ENCODE measurements at regions not wholly inside any gene's neighbourhood (a gene's known extent, or its start where the extent isn't known, plus 50 kb on each side); places are given as distances from the start of the nearest gene placed in this dataset.
A peak's percentile ranks its signal among the peaks of the same experiment; 100 is the strongest.

DNA sequence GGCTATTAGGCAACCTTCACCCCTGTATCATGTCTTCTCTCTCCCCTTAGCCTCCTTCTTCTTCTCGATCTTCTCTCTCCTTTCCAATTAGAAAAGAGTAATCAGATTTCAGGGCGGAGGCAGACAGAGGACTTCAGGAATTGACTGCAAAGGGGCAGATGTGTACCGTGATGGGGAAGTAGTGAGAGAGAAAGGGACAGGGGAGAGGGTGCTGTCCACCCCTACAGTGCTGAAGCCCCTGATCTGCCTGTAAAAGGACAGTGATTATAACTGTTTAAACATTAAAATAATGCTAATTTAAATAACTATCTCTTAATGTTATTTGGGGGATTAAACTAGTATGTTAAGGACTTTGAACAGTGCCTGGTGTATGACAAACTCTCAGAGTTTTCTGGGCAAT, 178.5 kb downstream of the ACTR3 start:
- Histone ChIP-seq H3K4me2 (ENCODE audit: low read depth, low read length) (no peak overlapping the region), H3K9ac (ENCODE audit: low read length) (no peak overlapping the region), H3K9me3 (replicated peaks; ENCODE audit: insufficient read depth, low read length) (no peaks in the 10 kb centered on the region), H3K9me2 (replicated peaks; ENCODE audit: insufficient read depth, low read length) (no peaks in the 10 kb centered on the region), H3K36me3 (replicated peaks; ENCODE audit: insufficient read depth, low read length) (no peaks in the 10 kb centered on the region), H3K27me3 (replicated peaks; ENCODE audit: insufficient read depth, low read length) (no peaks in the 10 kb centered on the region), H3K79me2 (ENCODE audit: low read length) (no peaks in the 10 kb centered on the region), H3K27ac (ENCODE audit: low read length) (no peak overlapping the region), H4K20me1 (ENCODE audit: insufficient read depth, low read length) (no peaks in the 10 kb centered on the region), H3F3A (ENCODE audit: insufficient read depth, low read length) (no peaks in the 10 kb centered on the region), H3K4me3 (ENCODE audit: low read length) (no peak overlapping the region), H3K4me1 (ENCODE audit: low read length) (no peaks in the 10 kb centered on the region), H2AFZ (ENCODE audit: low read length) (no peak overlapping the region)
- peak; percentile 31 for DNase-seq
- no peak for TF ChIP-seq EZH2 (optimal IDR thresholded peaks at IDR 0.05; ENCODE audit: low read depth, low read length)

DNA sequence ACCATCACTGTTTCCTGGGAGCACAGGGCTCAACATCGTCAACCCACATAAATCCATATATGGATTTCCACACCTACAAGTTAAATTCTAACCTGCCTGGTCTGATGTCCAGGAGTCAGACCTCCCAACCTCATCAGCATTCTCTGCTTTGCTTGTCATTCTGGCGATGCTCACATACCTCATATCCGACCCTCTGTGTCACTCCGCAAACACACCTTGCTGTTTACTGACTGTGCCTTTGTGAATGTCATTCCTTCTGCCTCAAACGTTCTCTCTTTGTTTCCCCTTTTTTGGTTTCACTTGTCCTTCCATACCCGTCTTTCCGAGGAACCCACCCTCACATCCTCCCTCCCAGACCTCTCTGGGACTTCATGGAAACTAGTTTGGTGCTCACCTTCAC, 187.1 kb downstream of the ACTR3 start:
- no peak for TF ChIP-seq EZH2phosphoT487 (IDR thresholded peaks at IDR 0.05; ENCODE audit: low read length)
- TF ChIP-seq, protein P1, sequence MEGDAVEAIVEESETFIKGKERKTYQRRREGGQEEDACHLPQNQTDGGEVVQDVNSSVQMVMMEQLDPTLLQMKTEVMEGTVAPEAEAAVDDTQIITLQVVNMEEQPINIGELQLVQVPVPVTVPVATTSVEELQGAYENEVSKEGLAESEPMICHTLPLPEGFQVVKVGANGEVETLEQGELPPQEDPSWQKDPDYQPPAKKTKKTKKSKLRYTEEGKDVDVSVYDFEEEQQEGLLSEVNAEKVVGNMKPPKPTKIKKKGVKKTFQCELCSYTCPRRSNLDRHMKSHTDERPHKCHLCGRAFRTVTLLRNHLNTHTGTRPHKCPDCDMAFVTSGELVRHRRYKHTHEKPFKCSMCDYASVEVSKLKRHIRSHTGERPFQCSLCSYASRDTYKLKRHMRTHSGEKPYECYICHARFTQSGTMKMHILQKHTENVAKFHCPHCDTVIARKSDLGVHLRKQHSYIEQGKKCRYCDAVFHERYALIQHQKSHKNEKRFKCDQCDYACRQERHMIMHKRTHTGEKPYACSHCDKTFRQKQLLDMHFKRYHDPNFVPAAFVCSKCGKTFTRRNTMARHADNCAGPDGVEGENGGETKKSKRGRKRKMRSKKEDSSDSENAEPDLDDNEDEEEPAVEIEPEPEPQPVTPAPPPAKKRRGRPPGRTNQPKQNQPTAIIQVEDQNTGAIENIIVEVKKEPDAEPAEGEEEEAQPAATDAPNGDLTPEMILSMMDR (IDR thresholded peaks at IDR 0.05; ENCODE audit: low read length), result no peak
- no peak for TF ChIP-seq EZH2 (optimal IDR thresholded peaks at IDR 0.05; ENCODE audit: low read depth, low read length)
- H3K9me3 ChIP-seq (replicated peaks; ENCODE audit: insufficient read depth, low read length), result no peaks in the 10 kb centered on the region
- no peak overlapping the region for H3K4me2 ChIP-seq (ENCODE audit: low read depth, low read length)
- H3K79me2 ChIP-seq (ENCODE audit: low read length), result no peaks in the 10 kb centered on the region
- H3K4me1 ChIP-seq (ENCODE audit: low read length), result no peaks in the 10 kb centered on the region
- no peak overlapping the region for H3K4me3 ChIP-seq (ENCODE audit: low read length)
- H4K20me1 ChIP-seq (ENCODE audit: insufficient read depth, low read length), result no peaks in the 10 kb centered on the region
- no peaks in the 10 kb centered on the region for H3K36me3 ChIP-seq (replicated peaks; ENCODE audit: insufficient read depth, low read length)
- no peak overlapping the region for H3K27ac ChIP-seq (ENCODE audit: low read length)
- H3K9ac ChIP-seq (ENCODE audit: low read length), result no peak overlapping the region
- no peaks in the 10 kb centered on the region for H3K27me3 ChIP-seq (replicated peaks; ENCODE audit: insufficient read depth, low read length)
- no peaks in the 10 kb centered on the region for H3K9me2 ChIP-seq (replicated peaks; ENCODE audit: insufficient read depth, low read length)
- DNase-seq, result no peak
- no peaks in the 10 kb centered on the region for H3F3A ChIP-seq (ENCODE audit: insufficient read depth, low read length)
- no peak overlapping the region for H2AFZ ChIP-seq (ENCODE audit: low read length)

GRCh38 chr2:114079366-114080004, 189.6 kb downstream of the ACTR3 start:
- Histone ChIP-seq H3K4me2 (ENCODE audit: low read depth, low read length) (no peak overlapping the region), H3K9me2 (replicated peaks; ENCODE audit: insufficient read depth, low read length) (no peaks in the 10 kb centered on the region), H3K27me3 (replicated peaks; ENCODE audit: insufficient read depth, low read length) (no peaks in the 10 kb centered on the region), H3K9me3 (replicated peaks; ENCODE audit: insufficient read depth, low read length) (no peaks in the 10 kb centered on the region), H3K9ac (ENCODE audit: low read length) (no peak overlapping the region), H3K36me3 (replicated peaks; ENCODE audit: insufficient read depth, low read length) (no peaks in the 10 kb centered on the region), H3K27ac (ENCODE audit: low read length) (no peak overlapping the region), H3K4me1 (ENCODE audit: low read length) (no peaks in the 10 kb centered on the region), H3K4me3 (ENCODE audit: low read length) (no peak overlapping the region), H4K20me1 (ENCODE audit: insufficient read depth, low read length) (no peaks in the 10 kb centered on the region), H3K79me2 (ENCODE audit: low read length) (no peaks in the 10 kb centered on the region), H2AFZ (ENCODE audit: low read length) (no peak overlapping the region), H3F3A (ENCODE audit: insufficient read depth, low read length) (no peaks in the 10 kb centered on the region)
- TF ChIP-seq, protein P1 (IDR thresholded peaks at IDR 0.05; ENCODE audit: low read length), result no peak
- TF ChIP-seq EZH2phosphoT487 (IDR thresholded peaks at IDR 0.05; ENCODE audit: low read length) (no peak), EZH2 (optimal IDR thresholded peaks at IDR 0.05; ENCODE audit: low read depth, low read length) (no peak)
- no peak for DNase-seq

DNA sequence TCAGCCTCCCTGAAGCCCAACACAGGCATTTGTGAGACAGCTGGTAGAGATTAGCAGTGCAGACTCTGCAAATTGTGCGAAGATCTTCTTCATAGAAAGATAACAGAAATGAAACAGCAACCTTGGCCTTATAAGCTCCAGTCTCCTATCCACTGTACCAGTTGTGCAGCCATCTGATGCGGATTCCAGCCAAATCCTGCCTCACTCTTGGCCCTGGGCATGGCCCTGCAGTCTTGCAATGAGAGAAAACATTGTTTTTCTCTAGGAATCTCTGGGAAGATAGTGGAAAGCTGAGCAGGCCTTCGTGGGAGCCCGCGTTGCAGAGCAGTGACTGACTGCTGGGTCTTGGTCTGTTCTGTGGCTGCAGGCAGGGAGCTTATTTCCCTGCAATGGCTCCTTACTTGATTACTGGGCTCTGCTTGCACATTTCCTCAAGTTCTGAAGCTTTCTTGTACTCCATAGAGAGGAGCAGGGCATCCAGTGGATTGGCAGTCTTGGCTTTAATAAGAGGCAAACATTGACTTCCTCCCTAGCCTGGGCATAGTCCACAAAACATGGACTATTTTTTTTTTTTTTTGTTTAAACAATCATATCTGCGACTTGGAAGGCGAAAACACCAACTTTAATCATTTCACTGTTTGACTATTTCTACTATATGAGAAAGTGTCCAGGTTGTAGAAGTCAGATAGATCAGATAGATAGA, 193.0 kb downstream of the ACTR3 start:
- H3K27ac ChIP-seq (ENCODE audit: low read length), result no peak overlapping the region
- no peaks in the 10 kb centered on the region for H3K36me3 ChIP-seq (replicated peaks; ENCODE audit: insufficient read depth, low read length)
- H3K9me2 ChIP-seq (replicated peaks; ENCODE audit: insufficient read depth, low read length), result no peaks in the 10 kb centered on the region
- H3K9me3 ChIP-seq (replicated peaks; ENCODE audit: insufficient read depth, low read length), result no peaks in the 10 kb centered on the region
- H3F3A ChIP-seq (ENCODE audit: insufficient read depth, low read length), result no peaks in the 10 kb centered on the region
- no peak for TF ChIP-seq EZH2 (optimal IDR thresholded peaks at IDR 0.05; ENCODE audit: low read depth, low read length)
- TF ChIP-seq EZH2phosphoT487 (IDR thresholded peaks at IDR 0.05; ENCODE audit: low read length), result no peak
- TF ChIP-seq, protein P1 (IDR thresholded peaks at IDR 0.05; ENCODE audit: low read length), result no peak
- H3K79me2 ChIP-seq (ENCODE audit: low read length), result no peaks in the 10 kb centered on the region
- DNase-seq, result no peak
- H4K20me1 ChIP-seq (ENCODE audit: insufficient read depth, low read length), result no peaks in the 10 kb centered on the region
- H3K27me3 ChIP-seq (replicated peaks; ENCODE audit: insufficient read depth, low read length), result no peaks in the 10 kb centered on the region
- H3K4me1 ChIP-seq (ENCODE audit: low read length), result no peaks in the 10 kb centered on the region
- no peak overlapping the region for H3K9ac ChIP-seq (ENCODE audit: low read length)
- no peak overlapping the region for H3K4me3 ChIP-seq (ENCODE audit: low read length)
- H3K4me2 ChIP-seq (ENCODE audit: low read depth, low read length), result no peak overlapping the region
- no peak overlapping the region for H2AFZ ChIP-seq (ENCODE audit: low read length)
